Natural killer cell treated with Interleukin-12 subunit alpha and Interleukin-12 subunit beta and Interleukin-15 and Interleukin-18, amount 100 ng/mL, for 72 hours (primary cell): ENCODE measurements at regions not wholly inside any gene's neighbourhood (a gene's known extent, or its start where the extent isn't known, plus 50 kb on each side); places are given as distances from the start of the nearest gene placed in this dataset.
"Not testable (repeated sequence)": the region's sequence is repeated elsewhere in the genome, so short reads cannot be mapped to it uniquely, and the experiment has no call there.

Source experiments
- ATAC-seq, 2 donors: fragments of 150-1000 bp; cut with Tn5 transposase in 1 of 2; sonication (Bioruptor Pico), chemical (Tn5 transposase) in 1 of 2; 2 replicates each; pipeline ENCODE4 v1.10.0; 2021
- DNase-seq: peaks from one replicate; pipeline ENCODE4 v3.0.0; 2022; ENCODE audit warnings: low spot score
- H3K27ac Mint-ChIP-seq, 2 donors: 1 replicate in 1 of 2; 2 replicates in 1 of 2; pipeline ENCODE4 v1.8.0; 2022; ENCODE audit warnings: mixed read lengths in 2 of 2, mild to moderate bottlenecking in 1 of 2, moderate library complexity in 1 of 2
- H3K27me3 Mint-ChIP-seq, 2 donors: 1 replicate in 1 of 2; 2 replicates in 1 of 2; pipeline ENCODE4 v1.8.0; 2022; ENCODE audit warnings: mixed read lengths in 2 of 2
- H3K36me3 Mint-ChIP-seq: one replicate; pipeline ENCODE4 v1.8.0; 2022; ENCODE audit warnings: mixed read lengths
- H3K4me1 Mint-ChIP-seq, 2 donors: 1 replicate in 1 of 2; 2 replicates in 1 of 2; pipeline ENCODE4 v1.8.0; 2022; ENCODE audit warnings: low read depth in 2 of 2, mixed read lengths in 2 of 2, mild to moderate bottlenecking in 1 of 2
- H3K4me3 Mint-ChIP-seq: one replicate; pipeline ENCODE4 v1.8.0; 2022; ENCODE audit warnings: mixed read lengths
- H3K9me3 Mint-ChIP-seq: 2 replicates; pipeline ENCODE4 v1.8.0; 2022; ENCODE audit warnings: mixed read lengths

- Mint-ChIP-seq H3K27me3 (no peaks in the 10 kb centered on the region), H3K27ac (no peak overlapping the region)
These were observed 168.9 kb upstream of the CIBAR2 start for GRCh38 chr16:85281181-85281580.

GRCh38 chr16:85282842-85283241 lies 170.6 kb upstream of the CIBAR2 start:
- Mint-ChIP-seq H3K36me3 (no peaks in the 10 kb centered on the region), H3K4me3 (no peak overlapping the region), H3K27ac (no peak overlapping the region), H3K9me3 (no peaks in the 10 kb centered on the region), H3K27me3 (no peaks in the 10 kb centered on the region), H3K4me1 (no peaks in the 10 kb centered on the region)
- ATAC-seq (no peak), DNase-seq (no peak)

More at GRCh38 chr16:85281181-85281580, 168.9 kb upstream of the CIBAR2 start:
- Mint-ChIP-seq H3K9me3 (no peaks in the 10 kb centered on the region), H3K36me3 (no peaks in the 10 kb centered on the region), H3K4me3 (no peak overlapping the region), H3K4me1 (no peaks in the 10 kb centered on the region)
- no peak for ATAC-seq
- no peak for DNase-seq

- no peak for ATAC-seq
- H3K4me3 Mint-ChIP-seq: no peak overlapping the region
- H3K4me1 Mint-ChIP-seq: no peaks in the 10 kb centered on the region
These were observed 171.2 kb upstream of the CIBAR2 start for GRCh38 chr16:85283305-85284050.

GRCh38 chr16:85284141-85284817 lies 172.0 kb upstream of the CIBAR2 start:
- Mint-ChIP-seq H3K27ac (no peak overlapping the region), H3K27me3 (no peaks in the 10 kb centered on the region), H3K4me1 (no peaks in the 10 kb centered on the region), H3K9me3 (no peaks in the 10 kb centered on the region), H3K36me3 (no peaks in the 10 kb centered on the region), H3K4me3 (no peak overlapping the region)
- no peak for ATAC-seq
- no peak for DNase-seq

More at GRCh38 chr16:85283305-85284050, 171.2 kb upstream of the CIBAR2 start:
- no peaks in the 10 kb centered on the region for H3K27me3 Mint-ChIP-seq
- H3K36me3 Mint-ChIP-seq: no peaks in the 10 kb centered on the region
- no peaks in the 10 kb centered on the region for H3K9me3 Mint-ChIP-seq
- no peak overlapping the region for H3K27ac Mint-ChIP-seq
- DNase-seq: no peak

- DNase-seq (no peak), ATAC-seq (no peak)
- Mint-ChIP-seq H3K36me3 (no peaks in the 10 kb centered on the region), H3K4me3 (no peak overlapping the region), H3K4me1 (no peaks in the 10 kb centered on the region), H3K27ac (no peak overlapping the region), H3K9me3 (no peaks in the 10 kb centered on the region), H3K27me3 (no peaks in the 10 kb centered on the region)
These were observed 173.4 kb upstream of the CIBAR2 start for GRCh38 chr16:85285681-85286065.

GRCh38 chr16:85286066-85286831 lies 174.0 kb upstream of the CIBAR2 start:
- no peak for DNase-seq
- Mint-ChIP-seq H3K27me3 (no peaks in the 10 kb centered on the region), H3K9me3 (no peaks in the 10 kb centered on the region), H3K36me3 (no peaks in the 10 kb centered on the region), H3K27ac (no peak overlapping the region), H3K4me1 (no peaks in the 10 kb centered on the region), H3K4me3 (no peak overlapping the region)
- ATAC-seq: no peak

GRCh38 chr16:85286951-85287814 lies 174.9 kb upstream of the CIBAR2 start:
- no peaks in the 10 kb centered on the region for H3K4me1 Mint-ChIP-seq

GRCh38 chr16:85287815-85288109 lies 175.5 kb upstream of the CIBAR2 start:
- H3K27me3 Mint-ChIP-seq, H3K4me1 Mint-ChIP-seq, DNase-seq, H3K27ac Mint-ChIP-seq, H3K36me3 Mint-ChIP-seq, H3K9me3 Mint-ChIP-seq, H3K4me3 Mint-ChIP-seq, ATAC-seq: not testable (repeated sequence)

More at GRCh38 chr16:85286951-85287814, 174.9 kb upstream of the CIBAR2 start:
- no peak overlapping the region for H3K27ac Mint-ChIP-seq
- no peaks in the 10 kb centered on the region for H3K9me3 Mint-ChIP-seq
- no peak for DNase-seq
- H3K4me3 Mint-ChIP-seq: no peak overlapping the region
- ATAC-seq: no peak
- H3K27me3 Mint-ChIP-seq: no peaks in the 10 kb centered on the region
- H3K36me3 Mint-ChIP-seq: no peaks in the 10 kb centered on the region

- no peaks in the 10 kb centered on the region for H3K36me3 Mint-ChIP-seq
- no peak overlapping the region for H3K4me3 Mint-ChIP-seq
- H3K4me1 Mint-ChIP-seq: no peaks in the 10 kb centered on the region
- DNase-seq (no peak), ATAC-seq (no peak)
- H3K9me3 Mint-ChIP-seq: no peaks in the 10 kb centered on the region
- H3K27ac Mint-ChIP-seq: no peak overlapping the region
- no peaks in the 10 kb centered on the region for H3K27me3 Mint-ChIP-seq
These were observed 176.1 kb upstream of the CIBAR2 start for GRCh38 chr16:85288341-85288868.

GRCh38 chr16:85288869-85289660 lies 176.8 kb upstream of the CIBAR2 start:
- H3K9me3 Mint-ChIP-seq: no peaks in the 10 kb centered on the region
- H3K27ac Mint-ChIP-seq: no peak overlapping the region
- DNase-seq (no peak), ATAC-seq (no peak)
- no peaks in the 10 kb centered on the region for H3K36me3 Mint-ChIP-seq
- no peaks in the 10 kb centered on the region for H3K4me1 Mint-ChIP-seq
- no peak overlapping the region for H3K4me3 Mint-ChIP-seq
- H3K27me3 Mint-ChIP-seq: no peaks in the 10 kb centered on the region

- no peak for DNase-seq
- H3K27ac Mint-ChIP-seq: no peak overlapping the region
- ATAC-seq: no peak
These were observed 177.7 kb upstream of the CIBAR2 start for GRCh38 chr16:85289760-85290625.

GRCh38 chr16:85290626-85291301 lies 178.5 kb upstream of the CIBAR2 start:
- H3K36me3 Mint-ChIP-seq: no peaks in the 10 kb centered on the region
- DNase-seq: no peak
- H3K4me3 Mint-ChIP-seq: no peak overlapping the region
- H3K9me3 Mint-ChIP-seq: no peaks in the 10 kb centered on the region
- no peaks in the 10 kb centered on the region for H3K4me1 Mint-ChIP-seq
- no peaks in the 10 kb centered on the region for H3K27me3 Mint-ChIP-seq
- no peak overlapping the region for H3K27ac Mint-ChIP-seq
- ATAC-seq: no peak

More at GRCh38 chr16:85289760-85290625, 177.7 kb upstream of the CIBAR2 start:
- Mint-ChIP-seq H3K4me1 (no peaks in the 10 kb centered on the region), H3K4me3 (no peak overlapping the region), H3K9me3 (no peaks in the 10 kb centered on the region), H3K27me3 (no peaks in the 10 kb centered on the region), H3K36me3 (no peaks in the 10 kb centered on the region)
